ENCODE measurements at regions not wholly inside any gene's neighbourhood (a gene's known extent, or its start where the extent isn't known, plus 50 kb on each side); places are given as distances from the start of the nearest gene placed in this dataset.

DNA sequence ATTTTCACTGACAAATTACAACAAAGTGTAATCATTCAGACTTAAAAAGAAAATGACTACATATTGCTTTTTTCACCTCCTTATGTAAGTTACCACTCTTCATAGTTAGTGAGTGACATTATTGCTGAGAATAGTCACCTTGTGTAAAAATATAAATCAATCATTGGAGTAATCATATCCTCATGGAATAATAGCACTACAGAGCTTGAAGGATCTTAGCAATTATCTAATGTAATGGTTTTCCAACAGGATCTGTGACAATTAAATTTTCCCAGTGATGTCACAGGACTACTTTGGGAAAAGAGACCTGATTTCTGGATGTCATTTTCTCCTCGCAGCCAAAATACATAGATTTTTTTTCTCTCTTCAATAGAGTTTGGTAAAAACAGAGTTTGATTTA lies 833.0 kb upstream of the PCDH9 start:
- TF ChIP-seq, protein P1, sequence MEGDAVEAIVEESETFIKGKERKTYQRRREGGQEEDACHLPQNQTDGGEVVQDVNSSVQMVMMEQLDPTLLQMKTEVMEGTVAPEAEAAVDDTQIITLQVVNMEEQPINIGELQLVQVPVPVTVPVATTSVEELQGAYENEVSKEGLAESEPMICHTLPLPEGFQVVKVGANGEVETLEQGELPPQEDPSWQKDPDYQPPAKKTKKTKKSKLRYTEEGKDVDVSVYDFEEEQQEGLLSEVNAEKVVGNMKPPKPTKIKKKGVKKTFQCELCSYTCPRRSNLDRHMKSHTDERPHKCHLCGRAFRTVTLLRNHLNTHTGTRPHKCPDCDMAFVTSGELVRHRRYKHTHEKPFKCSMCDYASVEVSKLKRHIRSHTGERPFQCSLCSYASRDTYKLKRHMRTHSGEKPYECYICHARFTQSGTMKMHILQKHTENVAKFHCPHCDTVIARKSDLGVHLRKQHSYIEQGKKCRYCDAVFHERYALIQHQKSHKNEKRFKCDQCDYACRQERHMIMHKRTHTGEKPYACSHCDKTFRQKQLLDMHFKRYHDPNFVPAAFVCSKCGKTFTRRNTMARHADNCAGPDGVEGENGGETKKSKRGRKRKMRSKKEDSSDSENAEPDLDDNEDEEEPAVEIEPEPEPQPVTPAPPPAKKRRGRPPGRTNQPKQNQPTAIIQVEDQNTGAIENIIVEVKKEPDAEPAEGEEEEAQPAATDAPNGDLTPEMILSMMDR (IDR thresholded peaks at IDR 0.05): no peak
- no peaks in the 10 kb centered on the region for H3K9me3 ChIP-seq
- H3K4me3 ChIP-seq: no peak overlapping the region
- no peaks in the 10 kb centered on the region for H3K27me3 ChIP-seq
- DNase-seq: no peak
- 81 to 92% methylated on average over 1 of the region's 1 CpG for WGBS, 2 donors
- H3K4me1 ChIP-seq: no peaks in the 10 kb centered on the region
- no peak for ATAC-seq (ENCODE audit: low FRiP score in 2 of 2)
- no peak overlapping the region for H3K27ac ChIP-seq
- H3K36me3 ChIP-seq: no peaks in the 10 kb centered on the region

DNA sequence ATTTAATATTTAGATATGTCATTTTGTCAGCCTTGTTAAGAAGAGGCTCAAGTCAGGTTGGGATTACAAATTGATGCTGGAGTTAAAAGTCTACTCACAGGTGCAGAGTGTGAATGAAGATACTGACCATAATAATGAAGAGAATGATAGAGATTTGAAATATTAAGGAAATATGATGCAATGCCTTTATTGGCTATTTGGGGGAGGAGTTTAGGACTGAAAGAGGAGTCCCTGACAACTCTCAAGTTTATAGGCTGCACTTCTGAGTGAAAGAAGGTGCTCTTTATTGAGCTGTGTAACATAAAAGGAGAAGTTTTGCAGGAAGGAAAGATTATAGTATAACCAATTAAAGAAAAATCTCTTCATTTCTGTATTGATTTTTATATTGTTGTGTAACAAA lies 827.7 kb upstream of the PCDH9 start:
- no peak for DNase-seq
- TF ChIP-seq POLR2A (IDR thresholded peaks at IDR 0.05) (no peak), EP300 (IDR thresholded peaks at IDR 0.05) (no peak), POLR2AphosphoS5 (IDR thresholded peaks at IDR 0.05) (no peak)
- TF ChIP-seq, protein P1 (IDR thresholded peaks at IDR 0.05): no peak
- no peak overlapping the region for H3K27ac ChIP-seq
- no peak for ATAC-seq (ENCODE audit: low FRiP score in 2 of 2)
- H3K36me3 ChIP-seq: no peaks in the 10 kb centered on the region
- no peak overlapping the region for H3K4me3 ChIP-seq
- no peaks in the 10 kb centered on the region for H3K9me3 ChIP-seq
- no peaks in the 10 kb centered on the region for H3K27me3 ChIP-seq
- H3K4me1 ChIP-seq: no peaks in the 10 kb centered on the region

DNA sequence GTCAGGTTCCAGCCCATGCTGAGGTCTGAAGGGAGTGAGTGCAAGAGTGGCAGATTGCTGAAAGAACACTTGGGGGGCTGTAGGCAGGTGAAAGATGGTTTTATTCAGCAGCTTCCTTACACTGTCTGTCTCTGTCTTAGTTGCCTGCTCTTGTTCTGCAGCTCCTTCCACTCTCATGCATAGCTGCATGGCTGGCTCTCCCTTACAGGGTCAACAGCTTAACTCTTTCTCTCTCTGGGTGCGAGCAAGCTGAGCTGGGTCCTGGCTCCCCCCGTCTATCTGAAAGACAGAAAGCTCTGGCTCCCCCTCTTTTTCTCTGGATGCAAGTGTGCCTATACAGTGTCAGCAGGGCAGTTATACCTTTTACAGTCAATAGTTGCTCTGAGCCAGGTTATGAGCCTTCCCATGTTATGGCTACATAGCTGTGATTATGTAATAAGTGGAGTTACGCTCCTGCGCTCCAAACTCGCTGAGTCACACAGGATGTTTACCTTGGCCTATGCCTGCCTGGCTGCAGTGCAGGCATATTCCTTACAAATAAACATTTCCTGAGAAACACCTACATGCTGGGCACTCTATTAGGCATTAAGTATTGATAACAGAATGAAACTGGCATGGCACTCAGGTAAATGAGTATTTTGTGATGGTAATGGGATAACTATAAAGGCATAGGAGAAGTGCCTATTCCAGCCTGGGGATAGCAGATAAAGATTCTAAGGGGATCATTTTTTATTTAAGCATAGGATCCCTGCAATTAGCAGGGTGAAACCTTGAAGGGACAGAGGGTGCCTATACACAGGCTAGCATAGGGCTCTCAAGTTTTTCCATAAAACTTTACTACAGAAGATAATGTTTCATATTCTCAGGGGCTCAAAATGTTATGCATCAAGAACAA lies 826.9 kb upstream of the PCDH9 start:
- no peaks in the 10 kb centered on the region for H3K27me3 ChIP-seq
- H3K36me3 ChIP-seq: no peaks in the 10 kb centered on the region
- no peak for ATAC-seq (ENCODE audit: low FRiP score in 2 of 2)
- no peaks in the 10 kb centered on the region for H3K9me3 ChIP-seq
- no peak for DNase-seq
- no peaks in the 10 kb centered on the region for H3K4me1 ChIP-seq
- 84 to 85% methylated on average over 5 of the region's 5 CpGs for WGBS, 2 donors
- no peak for TF ChIP-seq POLR2A (IDR thresholded peaks at IDR 0.05)
- TF ChIP-seq, protein P1 (IDR thresholded peaks at IDR 0.05): no peak
- TF ChIP-seq EP300 (IDR thresholded peaks at IDR 0.05): no peak
- H3K4me3 ChIP-seq: no peak overlapping the region
- no peak overlapping the region for H3K27ac ChIP-seq

DNA sequence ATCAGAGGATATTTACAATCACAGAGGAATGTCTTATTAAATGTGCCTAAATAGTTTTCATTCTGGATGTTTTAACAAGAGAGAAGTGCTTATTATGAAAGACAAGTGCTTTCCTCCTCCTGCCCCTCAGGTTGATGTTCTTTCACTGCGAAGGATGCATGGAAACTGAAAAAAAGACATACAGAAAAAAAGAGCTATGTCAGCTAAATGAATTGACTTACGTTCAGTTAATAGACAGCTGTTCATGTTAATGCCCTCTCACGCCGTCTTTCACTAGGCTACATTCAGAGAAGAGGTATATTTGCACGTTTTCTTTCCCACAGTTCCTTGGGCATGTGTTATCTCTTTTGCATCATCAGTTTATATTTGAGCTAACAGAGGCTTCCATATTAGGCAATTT lies 821.8 kb upstream of the PCDH9 start:
- Histone ChIP-seq H3K27ac (no peak overlapping the region), H3K36me3 (no peaks in the 10 kb centered on the region), H3K4me1 (no peaks in the 10 kb centered on the region), H3K27me3 (no peaks in the 10 kb centered on the region), H3K9me3 (no peaks in the 10 kb centered on the region), H3K4me3 (no peak overlapping the region)
- ATAC-seq (ENCODE audit: low FRiP score in 2 of 2): no peak
- no peak for DNase-seq
- 78 to 84% methylated on average over 5 of the region's 5 CpGs for WGBS, 2 donors
- TF ChIP-seq, protein P1 (IDR thresholded peaks at IDR 0.05): no peak
- TF ChIP-seq POLR2AphosphoS5 (IDR thresholded peaks at IDR 0.05) (no peak), POLR2A (IDR thresholded peaks at IDR 0.05) (no peak), EP300 (IDR thresholded peaks at IDR 0.05) (no peak)

DNA sequence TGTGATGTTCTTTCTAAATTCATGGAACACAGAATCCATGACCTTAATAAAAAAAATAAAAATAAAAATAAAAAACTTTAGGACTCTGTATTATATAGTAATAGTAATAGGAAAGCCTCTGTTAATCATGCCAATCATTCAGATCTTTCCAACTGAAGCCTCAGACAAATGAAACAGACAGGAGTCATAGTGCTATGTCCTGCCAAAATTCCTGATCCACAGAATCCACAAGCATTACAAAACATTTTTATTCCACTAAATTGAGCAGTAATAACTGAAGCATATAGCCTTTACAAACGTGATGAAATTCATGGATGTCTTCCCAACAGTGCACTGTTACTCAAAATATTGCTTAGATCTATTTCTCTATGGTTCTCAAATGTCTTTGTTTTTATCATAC lies 820.6 kb upstream of the PCDH9 start:
- DNase-seq: no peak
- 54 to 73% methylated on average over 1 of the region's 1 CpG for WGBS, 2 donors
- no peaks in the 10 kb centered on the region for H3K9me3 ChIP-seq
- ATAC-seq (ENCODE audit: low FRiP score in 2 of 2): no peak
- no peaks in the 10 kb centered on the region for H3K36me3 ChIP-seq
- no peak overlapping the region for H3K27ac ChIP-seq
- TF ChIP-seq, protein P1 (IDR thresholded peaks at IDR 0.05): no peak
- TF ChIP-seq EP300 (IDR thresholded peaks at IDR 0.05) (no peak), POLR2A (IDR thresholded peaks at IDR 0.05) (no peak), POLR2AphosphoS5 (IDR thresholded peaks at IDR 0.05) (no peak)
- no peak overlapping the region for H3K4me3 ChIP-seq
- H3K27me3 ChIP-seq: no peaks in the 10 kb centered on the region
- H3K4me1 ChIP-seq: no peaks in the 10 kb centered on the region

All from upper lobe of left lung (tissue), 6 donors.